GM21381 (cell line): ENCODE measurements at regions not wholly inside any gene's neighbourhood (a gene's known extent, or its start where the extent isn't known, plus 50 kb on each side); places are given as distances from the start of the nearest gene placed in this dataset.
"Not testable (repeated sequence)": the region's sequence is repeated elsewhere in the genome, so short reads cannot be mapped to it uniquely, and the experiment has no call there.

Experiments
- ATAC-seq: cut with Tn5 transposase; IDR thresholded peaks from one replicate; pipeline ENCODE4 v1.9.1; 2021; ENCODE audit warnings: mild to moderate bottlenecking, moderate library complexity; ENCODE audit not compliant: unreplicated experiment

GRCh38 chr13:47892374-47892773 is 108.7 kb downstream of the SUCLA2 start:
- no peak for ATAC-seq

- no peak for ATAC-seq
These were observed 110.8 kb downstream of the SUCLA2 start for GRCh38 chr13:47890146-47890814.

GRCh38 chr13:47886314-47886713 is 114.8 kb downstream of the SUCLA2 start:
- ATAC-seq: no peak

- ATAC-seq: no peak
These were observed 125.9 kb downstream of the SUCLA2 start for GRCh38 chr13:47875201-47875600.

- not testable (repeated sequence) for ATAC-seq
These were observed 127.1 kb downstream of the SUCLA2 start for GRCh38 chr13:47873987-47874386.

- ATAC-seq: not testable (repeated sequence)
These were observed 127.8 kb downstream of the SUCLA2 start for GRCh38 chr13:47873319-47873718.

- ATAC-seq: no peak
These were observed 131.3 kb downstream of the SUCLA2 start for GRCh38 chr13:47869776-47870175.

GRCh38 chr13:47865883-47866282 is 135.2 kb downstream of the SUCLA2 start:
- ATAC-seq: no peak

- ATAC-seq: no peak
These were observed 138.2 kb downstream of the SUCLA2 start for GRCh38 chr13:47862841-47863240.

GRCh38 chr13:47859165-47859564 is 141.9 kb downstream of the SUCLA2 start:
- ATAC-seq: no peak

GRCh38 chr13:47858042-47859025 is 142.7 kb downstream of the SUCLA2 start:
- no peak for ATAC-seq

GRCh38 chr13:47853236-47853635 is 147.8 kb downstream of the SUCLA2 start:
- ATAC-seq: no peak

- no peak for ATAC-seq
These were observed 154.2 kb downstream of the SUCLA2 start for GRCh38 chr13:47846886-47847285.

GRCh38 chr13:47845981-47846380 is 155.1 kb downstream of the SUCLA2 start:
- no peak for ATAC-seq

- ATAC-seq: peak; percentile 73
These were observed 158.1 kb downstream of the SUCLA2 start for GRCh38 chr13:47843005-47843404.

GRCh38 chr13:47841151-47841550 is 159.9 kb downstream of the SUCLA2 start:
- ATAC-seq: no peak

GRCh38 chr13:47837906-47838305 is 163.2 kb downstream of the SUCLA2 start:
- ATAC-seq: no peak

- no peak for ATAC-seq
These were observed 163.8 kb downstream of the SUCLA2 start for GRCh38 chr13:47837104-47837880.

GRCh38 chr13:47835470-47836228 is 165.4 kb downstream of the SUCLA2 start:
- no peak for ATAC-seq

GRCh38 chr13:47832458-47832972 is 168.6 kb downstream of the SUCLA2 start:
- ATAC-seq: no peak
